AG04450 (cell line): ENCODE measurements at regions not wholly inside any gene's neighbourhood (a gene's known extent, or its start where the extent isn't known, plus 50 kb on each side); places are given as distances from the start of the nearest gene placed in this dataset.

Experiments
- CTCF ChIA-PET: fragments of 300-600, 350-600 bp; formaldehyde crosslinking; extraction: SDS; loops from one replicate; lab custom pipeline; 2022; ENCODE audit warnings: antibody characterized with exemption, inconsistent platforms; lab: Charles Lee
- POLR2A ChIA-PET: fragments of 350-600 bp; formaldehyde crosslinking; extraction: SDS; loops from one replicate; lab custom pipeline; 2021; ENCODE audit warnings: antibody characterized with exemption, inconsistent platforms; lab: Yijun Ruan, JAX
- DNase-seq: peaks from one replicate; pipeline ENCODE4 v3.0.0-alpha.2; 2011; ENCODE audit warnings: low read depth, low spot score
- H3K27ac ChIP-seq: one replicate; pipeline ENCODE4 v1.5.1; 2012; ENCODE audit warnings: low read depth, low read length, control low read depth
- H3K27me3 ChIP-seq: one replicate; pipeline ENCODE4 v1.6.0; 2012; ENCODE audit warnings: low read length; ENCODE audit not compliant: control insufficient read depth, insufficient read depth
- H3K4me3 ChIP-seq: 2 replicates; pipeline ENCODE4 v1.5.1; 2011; ENCODE audit warnings: mild to moderate bottlenecking, low read depth, low read length, control low read depth
- H3K9me3 ChIP-seq: 2 replicates; pipeline ENCODE4 v1.5.1; 2012; ENCODE audit warnings: low read length; ENCODE audit not compliant: control insufficient read depth, insufficient read depth
- TF ChIP-seq, protein P1 (sequence below): IDR thresholded peaks from 2 replicates; pipeline ENCODE4 v1.5.1; 2011; ENCODE audit warnings: low read depth, low read length, control low read depth, inconsistent platforms

DNA sequence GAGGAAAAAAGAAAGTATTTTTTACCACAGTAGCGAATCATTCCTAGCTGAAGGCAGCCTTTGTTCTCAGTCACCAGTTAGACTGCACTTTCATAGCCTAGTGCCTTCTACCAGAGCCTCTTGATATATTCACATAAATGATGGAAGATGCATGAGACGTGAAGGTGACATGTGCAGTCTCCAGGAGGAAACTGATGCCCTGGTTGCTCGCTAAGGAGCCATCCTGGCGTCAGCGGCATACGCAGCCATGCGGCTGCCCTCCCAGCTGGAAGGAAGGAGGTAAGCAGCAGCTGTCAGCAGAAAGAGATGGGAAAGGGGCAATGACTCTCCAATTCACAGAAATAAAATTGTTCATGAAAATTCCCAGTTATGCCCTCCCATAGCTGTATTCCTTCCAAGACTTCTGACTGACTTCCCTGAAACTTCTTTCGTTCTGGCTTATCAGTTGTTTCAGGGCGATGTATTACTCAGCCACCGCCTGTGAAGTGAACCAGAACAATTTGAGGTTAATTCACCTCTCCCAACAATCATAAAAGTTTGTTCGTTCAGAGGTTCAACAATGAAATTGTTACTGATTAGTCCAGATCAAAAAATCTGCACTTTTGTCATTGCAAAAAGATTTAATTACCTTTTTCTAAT is 331.2 kb downstream of the NR2F1-AS1 start:
- H3K27ac ChIP-seq = peak overlapping the region; percentile 55
- TF ChIP-seq, protein P1, sequence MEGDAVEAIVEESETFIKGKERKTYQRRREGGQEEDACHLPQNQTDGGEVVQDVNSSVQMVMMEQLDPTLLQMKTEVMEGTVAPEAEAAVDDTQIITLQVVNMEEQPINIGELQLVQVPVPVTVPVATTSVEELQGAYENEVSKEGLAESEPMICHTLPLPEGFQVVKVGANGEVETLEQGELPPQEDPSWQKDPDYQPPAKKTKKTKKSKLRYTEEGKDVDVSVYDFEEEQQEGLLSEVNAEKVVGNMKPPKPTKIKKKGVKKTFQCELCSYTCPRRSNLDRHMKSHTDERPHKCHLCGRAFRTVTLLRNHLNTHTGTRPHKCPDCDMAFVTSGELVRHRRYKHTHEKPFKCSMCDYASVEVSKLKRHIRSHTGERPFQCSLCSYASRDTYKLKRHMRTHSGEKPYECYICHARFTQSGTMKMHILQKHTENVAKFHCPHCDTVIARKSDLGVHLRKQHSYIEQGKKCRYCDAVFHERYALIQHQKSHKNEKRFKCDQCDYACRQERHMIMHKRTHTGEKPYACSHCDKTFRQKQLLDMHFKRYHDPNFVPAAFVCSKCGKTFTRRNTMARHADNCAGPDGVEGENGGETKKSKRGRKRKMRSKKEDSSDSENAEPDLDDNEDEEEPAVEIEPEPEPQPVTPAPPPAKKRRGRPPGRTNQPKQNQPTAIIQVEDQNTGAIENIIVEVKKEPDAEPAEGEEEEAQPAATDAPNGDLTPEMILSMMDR = no peak
- DNase-seq = no peak
- H3K4me3 ChIP-seq = peak overlapping the region; percentile 53
- POLR2A ChIA-PET = no interaction called here
- CTCF ChIA-PET = interaction anchor here (0.7 to 1.5 kb wide), 2 partner anchors 329 to 1488 kb away, joined by 3 read pairs; no protein-coding TSS in a partner anchor
- H3K27me3 ChIP-seq = no peaks in the 10 kb centered on the region
- H3K9me3 ChIP-seq = no peaks in the 10 kb centered on the region

DNA sequence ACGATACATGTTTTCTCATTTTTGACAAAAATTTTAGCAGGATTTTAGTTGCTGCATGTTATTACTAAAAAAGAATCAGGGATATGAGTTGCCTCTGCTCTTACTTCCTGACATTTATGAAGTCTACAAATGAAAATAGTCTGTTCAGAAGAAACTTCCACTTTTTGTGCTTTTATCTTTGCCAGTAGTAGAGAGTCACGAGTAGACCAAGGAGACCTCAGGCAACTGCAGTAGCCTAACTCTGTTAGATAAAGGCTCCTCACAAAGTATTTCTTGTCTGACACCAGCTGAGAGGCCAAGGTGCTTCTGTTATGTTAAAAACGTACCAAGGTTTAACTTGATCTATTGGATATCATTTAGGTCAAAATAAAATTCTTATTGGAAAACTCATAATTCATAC is 333.9 kb downstream of the NR2F1-AS1 start:
- POLR2A ChIA-PET = no interaction called here
- H3K27ac ChIP-seq = no peak overlapping the region
- CTCF ChIA-PET = no interaction called here
- TF ChIP-seq, protein P1 = no peak
- H3K27me3 ChIP-seq = no peaks in the 10 kb centered on the region
- DNase-seq = no peak
- no peak overlapping the region for H3K4me3 ChIP-seq
- H3K9me3 ChIP-seq = no peaks in the 10 kb centered on the region

DNA sequence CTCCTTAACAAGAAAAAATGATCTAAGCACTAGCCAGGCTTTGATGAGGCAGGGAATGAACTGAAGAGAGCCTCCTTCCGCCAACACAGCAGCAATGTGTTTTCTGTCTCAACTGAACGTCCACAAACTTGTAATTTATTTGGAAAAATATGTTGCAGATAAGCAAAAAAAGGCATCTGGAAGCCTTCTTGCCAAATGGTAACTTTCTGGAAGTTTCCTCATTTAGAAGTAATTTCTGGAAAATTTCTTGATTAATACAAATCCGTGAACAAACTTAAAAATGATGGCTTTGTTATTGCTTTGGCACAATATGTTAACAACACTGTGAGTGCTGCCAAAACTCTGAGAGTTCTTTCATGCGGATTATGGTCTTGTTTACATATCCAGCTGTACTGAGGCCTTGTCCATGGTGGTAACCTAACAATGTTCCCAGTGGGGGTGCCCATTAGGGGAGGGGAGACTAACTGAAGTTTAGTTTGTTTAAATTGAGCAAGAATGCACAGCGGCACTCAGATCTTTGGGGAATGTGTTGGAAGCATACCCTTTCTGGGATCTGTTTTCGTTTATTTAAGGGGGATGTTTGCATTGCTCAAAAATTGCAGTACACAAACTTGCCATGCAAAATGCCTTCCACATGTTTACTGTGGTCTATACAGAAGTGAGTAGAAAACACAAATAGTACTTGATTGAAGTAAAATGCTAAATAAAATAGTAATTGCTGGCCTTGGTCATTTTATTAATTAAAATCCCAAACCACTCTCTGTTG is 334.7 kb downstream of the NR2F1-AS1 start:
- H3K27me3 ChIP-seq = no peaks in the 10 kb centered on the region
- TF ChIP-seq, protein P1 = no peak
- POLR2A ChIA-PET = no interaction called here
- peak; percentile 49 for DNase-seq
- CTCF ChIA-PET = no interaction called here
- H3K9me3 ChIP-seq = no peaks in the 10 kb centered on the region
- no peak overlapping the region for H3K4me3 ChIP-seq
- no peak overlapping the region for H3K27ac ChIP-seq

DNA sequence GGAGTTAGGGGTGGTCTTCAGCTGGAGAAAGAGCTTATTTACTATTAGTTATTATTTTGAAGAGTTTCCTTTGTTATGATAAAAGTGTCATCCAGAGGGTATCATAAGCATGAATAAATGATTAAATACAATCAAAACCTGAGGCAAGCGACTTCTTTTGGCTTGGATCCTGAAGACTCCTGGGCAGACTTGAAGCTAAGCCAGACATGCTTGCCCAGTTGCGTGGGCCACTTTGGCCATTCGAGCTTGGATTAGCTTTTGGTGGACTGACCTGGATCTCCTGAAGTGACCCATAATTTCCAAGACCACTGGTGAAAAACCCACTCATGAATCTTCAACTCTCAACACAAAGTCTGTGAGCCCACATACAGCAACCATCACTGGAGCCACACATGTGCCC is 335.8 kb downstream of the NR2F1-AS1 start:
- TF ChIP-seq, protein P1 = no peak
- Histone ChIP-seq H3K9me3 (no peaks in the 10 kb centered on the region), H3K27ac (no peak overlapping the region), H3K27me3 (no peaks in the 10 kb centered on the region), H3K4me3 (no peak overlapping the region)
- CTCF ChIA-PET = interaction anchor here (0.5 kb wide), 1 partner anchor 914 kb away, joined by 3 read pairs; no protein-coding TSS in a partner anchor
- POLR2A ChIA-PET = no interaction called here
- DNase-seq = no peak

DNA sequence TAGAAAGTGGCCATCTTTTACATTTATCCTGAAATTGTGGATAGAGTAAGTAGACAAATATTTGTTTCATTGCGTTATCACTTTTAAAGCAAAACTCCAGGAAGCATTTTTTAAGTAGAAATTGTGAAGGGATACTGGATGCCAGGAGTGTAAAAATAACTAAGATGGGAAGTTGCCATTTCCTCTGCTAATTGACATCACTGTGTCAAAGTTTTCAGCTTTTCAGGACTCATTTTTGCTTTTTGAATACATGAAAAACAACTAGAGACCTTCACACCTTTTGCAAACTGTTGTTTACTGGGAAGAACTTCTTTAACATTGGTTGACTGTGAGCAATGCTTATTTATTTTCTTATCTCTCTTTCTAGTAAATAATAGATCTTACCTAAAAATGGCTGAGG is 337.5 kb downstream of the NR2F1-AS1 start:
- H3K27me3 ChIP-seq = no peaks in the 10 kb centered on the region
- no peak overlapping the region for H3K4me3 ChIP-seq
- ChIA-PET POLR2A (no interaction called here), CTCF (no interaction called here)
- TF ChIP-seq, protein P1 = no peak
- DNase-seq = no peak
- no peaks in the 10 kb centered on the region for H3K9me3 ChIP-seq
- H3K27ac ChIP-seq = no peak overlapping the region
